HEK293 (cell line): ENCODE measurements at regions not wholly inside any gene's neighbourhood (a gene's known extent, or its start where the extent isn't known, plus 50 kb on each side); places are given as distances from the start of the nearest gene placed in this dataset.
A peak's percentile ranks its signal among the peaks of the same experiment; 100 is the strongest.

Experiments used
- GLIS2 ChIP-seq: fragments of 450-650 bp; formaldehyde crosslinking; IDR thresholded peaks from 2 replicates; pipeline ENCODE4 v1.5.1; 2016; ENCODE audit warnings: missing biosample characterization, missing genetic modification characterization
- KLF1 ChIP-seq: fragments of 450-650 bp; formaldehyde crosslinking; IDR thresholded peaks from 2 replicates; pipeline ENCODE4 v1.5.1; 2016; ENCODE audit warnings: missing biosample characterization, missing genetic modification characterization
- KLF10 ChIP-seq: fragments of 450-650 bp; IDR thresholded peaks from 2 replicates; pipeline ENCODE4 v1.5.1; 2018; ENCODE audit warnings: missing biosample characterization, mild to moderate bottlenecking, missing genetic modification characterization
- KLF9 ChIP-seq: fragments of 450-650 bp; formaldehyde crosslinking; IDR thresholded peaks from 2 replicates; pipeline ENCODE4 v1.5.1; 2016; ENCODE audit warnings: missing biosample characterization, missing genetic modification characterization, low read depth
- PRDM2 ChIP-seq: fragments of 450-650 bp; formaldehyde crosslinking; IDR thresholded peaks from 2 replicates; pipeline ENCODE4 v1.5.1; 2016; ENCODE audit warnings: missing biosample characterization, missing genetic modification characterization, borderline replicate concordance
- SP2 ChIP-seq: fragments of 450-650 bp; formaldehyde crosslinking; IDR thresholded peaks from 2 replicates; pipeline ENCODE4 v1.5.1; 2016; ENCODE audit warnings: missing biosample characterization, missing genetic modification characterization
- SP3 ChIP-seq: fragments of 450-650 bp; formaldehyde crosslinking; IDR thresholded peaks from 2 replicates; pipeline ENCODE4 v1.5.1; 2016; ENCODE audit warnings: missing biosample characterization, missing genetic modification characterization
- TCF7L2 ChIP-seq: IDR thresholded peaks from 2 replicates; pipeline ENCODE4 v1.6.1; 2011; ENCODE audit warnings: low read depth, mild to moderate bottlenecking, inconsistent platforms, low read length, moderate library complexity, borderline replicate concordance
- TRIM28 ChIP-seq: IDR thresholded peaks from 2 replicates; pipeline ENCODE4 v1.6.1; 2011; ENCODE audit warnings: low read length, control low read depth, borderline replicate concordance
- ZBTB21 ChIP-seq: fragments of 450-650 bp; formaldehyde crosslinking; IDR thresholded peaks from 2 replicates; pipeline ENCODE4 v1.5.1; 2017; ENCODE audit warnings: missing biosample characterization, missing genetic modification characterization
- ZFHX2 ChIP-seq: fragments of 450-650 bp; formaldehyde crosslinking; conservative IDR thresholded peaks from 2 replicates; pipeline ENCODE4 v1.5.1; 2016; ENCODE audit warnings: missing biosample characterization, missing genetic modification characterization
- ZNF138 ChIP-seq: fragments of 450-650 bp; formaldehyde crosslinking; IDR thresholded peaks from 2 replicates; pipeline ENCODE4 v1.5.1; 2016; ENCODE audit warnings: missing biosample characterization, missing genetic modification characterization, borderline replicate concordance
- ZNF16 ChIP-seq: fragments of 450-650 bp; formaldehyde crosslinking; IDR thresholded peaks from 2 replicates; pipeline ENCODE4 v1.5.1; 2016; ENCODE audit warnings: low read depth, missing biosample characterization, missing genetic modification characterization
- ZNF174 ChIP-seq: fragments of 450-650 bp; formaldehyde crosslinking; IDR thresholded peaks from 2 replicates; pipeline ENCODE4 v1.5.0; 2017; ENCODE audit warnings: missing biosample characterization, mild to moderate bottlenecking, missing genetic modification characterization
- ZNF280D ChIP-seq: fragments of 450-650 bp; formaldehyde crosslinking; IDR thresholded peaks from 2 replicates; pipeline ENCODE4 v1.5.1; 2016; ENCODE audit warnings: missing biosample characterization, missing genetic modification characterization
- ZNF629 ChIP-seq: fragments of 450-650 bp; formaldehyde crosslinking; IDR thresholded peaks from 2 replicates; pipeline ENCODE4 v1.5.1; 2017; ENCODE audit warnings: missing biosample characterization, missing genetic modification characterization
- TF ChIP-seq, protein P1 (sequence below): fragments of 450-650 bp; formaldehyde crosslinking; IDR thresholded peaks from 2 replicates; pipeline ENCODE4 v1.5.1; 2017; ENCODE audit warnings: missing biosample characterization, missing genetic modification characterization
- TF ChIP-seq, protein P2 (sequence below): fragments of 450-650 bp; formaldehyde crosslinking; IDR thresholded peaks from 2 replicates; pipeline ENCODE4 v1.5.1; 2016; ENCODE audit warnings: missing biosample characterization, missing genetic modification characterization
- TF ChIP-seq, protein P3 (sequence below): fragments of 450-650 bp; formaldehyde crosslinking; IDR thresholded peaks from 2 replicates; pipeline ENCODE4 v1.5.1; 2017; ENCODE audit warnings: missing biosample characterization, missing genetic modification characterization
- TF ChIP-seq, protein P4 (sequence below): fragments of 450-650 bp; formaldehyde crosslinking; IDR thresholded peaks from 2 replicates; pipeline ENCODE4 v1.5.1; 2017; ENCODE audit warnings: missing biosample characterization, missing genetic modification characterization

- no peak for TF ChIP-seq PRDM2 (tag by site-specific recombination)
- peak; percentile 62; the same call in 1 of the 2 replicates for TF ChIP-seq KLF10
- TF ChIP-seq, protein P1, sequence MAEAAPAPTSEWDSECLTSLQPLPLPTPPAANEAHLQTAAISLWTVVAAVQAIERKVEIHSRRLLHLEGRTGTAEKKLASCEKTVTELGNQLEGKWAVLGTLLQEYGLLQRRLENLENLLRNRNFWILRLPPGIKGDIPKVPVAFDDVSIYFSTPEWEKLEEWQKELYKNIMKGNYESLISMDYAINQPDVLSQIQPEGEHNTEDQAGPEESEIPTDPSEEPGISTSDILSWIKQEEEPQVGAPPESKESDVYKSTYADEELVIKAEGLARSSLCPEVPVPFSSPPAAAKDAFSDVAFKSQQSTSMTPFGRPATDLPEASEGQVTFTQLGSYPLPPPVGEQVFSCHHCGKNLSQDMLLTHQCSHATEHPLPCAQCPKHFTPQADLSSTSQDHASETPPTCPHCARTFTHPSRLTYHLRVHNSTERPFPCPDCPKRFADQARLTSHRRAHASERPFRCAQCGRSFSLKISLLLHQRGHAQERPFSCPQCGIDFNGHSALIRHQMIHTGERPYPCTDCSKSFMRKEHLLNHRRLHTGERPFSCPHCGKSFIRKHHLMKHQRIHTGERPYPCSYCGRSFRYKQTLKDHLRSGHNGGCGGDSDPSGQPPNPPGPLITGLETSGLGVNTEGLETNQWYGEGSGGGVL (tag by site-specific recombination), result peak; percentile 74
- TF ChIP-seq SP3 (tag by site-specific recombination), result 0 out of 2 replicates have a peak, but pooled peaks have one; percentile 14
- peak; percentile 46; the same call in 1 of the 2 replicates for TF ChIP-seq KLF9 (tag by site-specific recombination)
- peak; percentile 62 for TF ChIP-seq GLIS2 (tag by site-specific recombination)
- peak; percentile 46; the same call in 1 of the 2 replicates for TF ChIP-seq ZBTB21 (tag by site-specific recombination)
- TF ChIP-seq ZFHX2 (tag by site-specific recombination), result 0 out of 2 replicates have a peak, but pooled peaks have one; percentile 33
- peak; percentile 58 for TF ChIP-seq SP2 (tag by site-specific recombination)
- TF ChIP-seq TRIM28, result peak; percentile 54; the same call in 1 of the 2 replicates
- TF ChIP-seq, protein P2, sequence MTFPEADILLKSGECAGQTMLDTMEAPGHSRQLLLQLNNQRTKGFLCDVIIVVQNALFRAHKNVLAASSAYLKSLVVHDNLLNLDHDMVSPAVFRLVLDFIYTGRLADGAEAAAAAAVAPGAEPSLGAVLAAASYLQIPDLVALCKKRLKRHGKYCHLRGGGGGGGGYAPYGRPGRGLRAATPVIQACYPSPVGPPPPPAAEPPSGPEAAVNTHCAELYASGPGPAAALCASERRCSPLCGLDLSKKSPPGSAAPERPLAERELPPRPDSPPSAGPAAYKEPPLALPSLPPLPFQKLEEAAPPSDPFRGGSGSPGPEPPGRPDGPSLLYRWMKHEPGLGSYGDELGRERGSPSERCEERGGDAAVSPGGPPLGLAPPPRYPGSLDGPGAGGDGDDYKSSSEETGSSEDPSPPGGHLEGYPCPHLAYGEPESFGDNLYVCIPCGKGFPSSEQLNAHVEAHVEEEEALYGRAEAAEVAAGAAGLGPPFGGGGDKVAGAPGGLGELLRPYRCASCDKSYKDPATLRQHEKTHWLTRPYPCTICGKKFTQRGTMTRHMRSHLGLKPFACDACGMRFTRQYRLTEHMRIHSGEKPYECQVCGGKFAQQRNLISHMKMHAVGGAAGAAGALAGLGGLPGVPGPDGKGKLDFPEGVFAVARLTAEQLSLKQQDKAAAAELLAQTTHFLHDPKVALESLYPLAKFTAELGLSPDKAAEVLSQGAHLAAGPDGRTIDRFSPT (tag by site-specific recombination), result 0 out of 2 replicates have a peak, but pooled peaks have one; percentile 16
- TF ChIP-seq ZNF16 (tag by site-specific recombination), result peak; percentile 65; the same call in 1 of the 2 replicates
- no peak for TF ChIP-seq ZNF280D (tag by site-specific recombination)
- TF ChIP-seq ZNF174, result no peak
- TF ChIP-seq, protein P3, sequence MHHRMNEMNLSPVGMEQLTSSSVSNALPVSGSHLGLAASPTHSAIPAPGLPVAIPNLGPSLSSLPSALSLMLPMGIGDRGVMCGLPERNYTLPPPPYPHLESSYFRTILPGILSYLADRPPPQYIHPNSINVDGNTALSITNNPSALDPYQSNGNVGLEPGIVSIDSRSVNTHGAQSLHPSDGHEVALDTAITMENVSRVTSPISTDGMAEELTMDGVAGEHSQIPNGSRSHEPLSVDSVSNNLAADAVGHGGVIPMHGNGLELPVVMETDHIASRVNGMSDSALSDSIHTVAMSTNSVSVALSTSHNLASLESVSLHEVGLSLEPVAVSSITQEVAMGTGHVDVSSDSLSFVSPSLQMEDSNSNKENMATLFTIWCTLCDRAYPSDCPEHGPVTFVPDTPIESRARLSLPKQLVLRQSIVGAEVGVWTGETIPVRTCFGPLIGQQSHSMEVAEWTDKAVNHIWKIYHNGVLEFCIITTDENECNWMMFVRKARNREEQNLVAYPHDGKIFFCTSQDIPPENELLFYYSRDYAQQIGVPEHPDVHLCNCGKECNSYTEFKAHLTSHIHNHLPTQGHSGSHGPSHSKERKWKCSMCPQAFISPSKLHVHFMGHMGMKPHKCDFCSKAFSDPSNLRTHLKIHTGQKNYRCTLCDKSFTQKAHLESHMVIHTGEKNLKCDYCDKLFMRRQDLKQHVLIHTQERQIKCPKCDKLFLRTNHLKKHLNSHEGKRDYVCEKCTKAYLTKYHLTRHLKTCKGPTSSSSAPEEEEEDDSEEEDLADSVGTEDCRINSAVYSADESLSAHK (tag by site-specific recombination), result no peak
- no peak for TF ChIP-seq ZNF138
- no peak for TF ChIP-seq TCF7L2
- TF ChIP-seq ZNF629, result peak; percentile 80
- TF ChIP-seq, protein P4, sequence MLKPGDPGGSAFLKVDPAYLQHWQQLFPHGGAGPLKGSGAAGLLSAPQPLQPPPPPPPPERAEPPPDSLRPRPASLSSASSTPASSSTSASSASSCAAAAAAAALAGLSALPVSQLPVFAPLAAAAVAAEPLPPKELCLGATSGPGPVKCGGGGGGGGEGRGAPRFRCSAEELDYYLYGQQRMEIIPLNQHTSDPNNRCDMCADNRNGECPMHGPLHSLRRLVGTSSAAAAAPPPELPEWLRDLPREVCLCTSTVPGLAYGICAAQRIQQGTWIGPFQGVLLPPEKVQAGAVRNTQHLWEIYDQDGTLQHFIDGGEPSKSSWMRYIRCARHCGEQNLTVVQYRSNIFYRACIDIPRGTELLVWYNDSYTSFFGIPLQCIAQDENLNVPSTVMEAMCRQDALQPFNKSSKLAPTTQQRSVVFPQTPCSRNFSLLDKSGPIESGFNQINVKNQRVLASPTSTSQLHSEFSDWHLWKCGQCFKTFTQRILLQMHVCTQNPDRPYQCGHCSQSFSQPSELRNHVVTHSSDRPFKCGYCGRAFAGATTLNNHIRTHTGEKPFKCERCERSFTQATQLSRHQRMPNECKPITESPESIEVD (tag by site-specific recombination), result no peak
- TF ChIP-seq KLF1 (tag by site-specific recombination), result peak; percentile 43
These were observed 222.1 kb downstream of the SOX9 start (continued) for GRCh38 chr17:72342627-72343527.
